IMR-90 (cell line): ENCODE measurements at regions not wholly inside any gene's neighbourhood (a gene's known extent, or its start where the extent isn't known, plus 50 kb on each side); places are given as distances from the start of the nearest gene placed in this dataset.

Experiments
- ATAC-seq: fragments of 200-7000 bp; cut with Tn5 transposase; 2 replicates; pipeline ENCODE4 v1.9.1; 2020; ENCODE audit warnings: low read depth, mild to moderate bottlenecking, moderate library complexity
- BruUV-seq: library from RNA; stranded (reverse); fragments of 400-500 nt; replicated peaks from 2 replicates; lab custom pipeline; 2021; lab: Mats Ljungman, UMichigan
- CTCF ChIA-PET: fragments of 300-600 bp; formaldehyde crosslinking; extraction: SDS; loops from one replicate; lab custom pipeline; 2021; ENCODE audit warnings: antibody characterized with exemption; lab: Yijun Ruan, JAX
- POLR2A ChIA-PET: fragments of 300-600 bp; sonication (Branson Sonifier 250); formaldehyde crosslinking; loops from one replicate; lab custom pipeline; 2022; ENCODE audit warnings: antibody characterized with exemption; ENCODE audit not compliant: unreplicated experiment; lab: Charles Lee
- DNase-seq: peaks from one replicate; pipeline ENCODE4 v3.0.0; 2013
- H2AFZ ChIP-seq: replicated peaks from 2 replicates; pipeline ENCODE3; 2013; ENCODE audit warnings: low read length, mild to moderate bottlenecking; ENCODE audit not compliant: poor library complexity
- H2AK5ac ChIP-seq: 2 replicates; pipeline ENCODE4 v1.6.1; 2013; ENCODE audit warnings: low read depth, low read length, inconsistent platforms
- H2AK9ac ChIP-seq: replicated peaks from 2 replicates; pipeline ENCODE3; 2013; ENCODE audit warnings: mild to moderate bottlenecking, low read depth, low read length, moderate library complexity; ENCODE audit not compliant: poor library complexity
- H2BK120ac ChIP-seq: 2 replicates; pipeline ENCODE4 v1.6.1; 2013; ENCODE audit warnings: low read depth, low read length, inconsistent platforms
- H2BK15ac ChIP-seq: 3 replicates; pipeline ENCODE4 v1.6.1; 2013; ENCODE audit warnings: low read depth, low read length, inconsistent platforms
- H2BK20ac ChIP-seq: 2 replicates; pipeline ENCODE4 v1.6.1; 2013; ENCODE audit warnings: low read depth, mild to moderate bottlenecking, inconsistent platforms, low read length, moderate library complexity
- H2BK5ac ChIP-seq: 2 replicates; pipeline ENCODE4 v1.6.1; 2013; ENCODE audit warnings: mild to moderate bottlenecking, low read depth, low read length, inconsistent platforms; ENCODE audit not compliant: poor library complexity, severe bottlenecking
- H3K14ac ChIP-seq: replicated peaks from 2 replicates; pipeline ENCODE4 v1.6.1; 2013; ENCODE audit warnings: low read depth, low read length, inconsistent platforms
- H3K18ac ChIP-seq: 2 replicates; pipeline ENCODE4 v1.6.1; 2013; ENCODE audit warnings: low read depth, low read length, control low read depth
- H3K23ac ChIP-seq: 2 replicates; pipeline ENCODE4 v1.6.1; 2013; ENCODE audit warnings: low read depth, low read length, inconsistent platforms
- H3K27ac ChIP-seq: 2 replicates; pipeline ENCODE4 v1.5.1; 2013; ENCODE audit warnings: mild to moderate bottlenecking, control low read depth, low read length; ENCODE audit not compliant: insufficient read depth
- H3K27me3 ChIP-seq: 2 replicates; pipeline ENCODE4 v1.6.1; 2013; ENCODE audit warnings: low read length; ENCODE audit not compliant: control insufficient read depth, insufficient read depth
- H3K36me3 ChIP-seq: 2 replicates; pipeline ENCODE4 v1.6.1; 2013; ENCODE audit warnings: low read length, mixed read lengths; ENCODE audit not compliant: control insufficient read depth, insufficient read depth
- H3K4ac ChIP-seq: 2 replicates; pipeline ENCODE4 v1.6.1; 2013; ENCODE audit warnings: low read depth, low read length, inconsistent platforms
- H3K4me1 ChIP-seq: 2 replicates; pipeline ENCODE4 v1.6.1; 2013; ENCODE audit warnings: low read length, mixed read lengths; ENCODE audit not compliant: control insufficient read depth, insufficient read depth
- H3K4me2 ChIP-seq: 2 replicates; pipeline ENCODE4 v1.6.1; 2013; ENCODE audit warnings: low read depth, mild to moderate bottlenecking, control low read depth, low read length, moderate library complexity
- H3K4me3 ChIP-seq: 2 replicates; pipeline ENCODE4 v1.5.1; 2013; ENCODE audit warnings: low read depth, mild to moderate bottlenecking, control low read depth, low read length, moderate library complexity; ENCODE audit not compliant: insufficient read depth
- H3K56ac ChIP-seq: 2 replicates; pipeline ENCODE4 v1.6.1; 2013; ENCODE audit warnings: low read length, inconsistent platforms; ENCODE audit not compliant: insufficient read depth; ENCODE audit errors: extremely low read depth
- H3K79me1 ChIP-seq, 2 experiments: 2 replicates each; pipeline ENCODE4 v1.6.1; 2013; ENCODE audit warnings: low read length in 2 of 2, inconsistent platforms in 1 of 2, low read depth in 1 of 2
- H3K9ac ChIP-seq: 2 replicates; pipeline ENCODE4 v1.6.1; 2013; ENCODE audit warnings: low read depth, low read length, control low read depth
- H3K9me1 ChIP-seq: 2 replicates; pipeline ENCODE4 v1.6.1; 2013; ENCODE audit warnings: low read length, inconsistent platforms; ENCODE audit not compliant: insufficient read depth
- H3K9me3 ChIP-seq: 2 replicates; pipeline ENCODE4 v1.6.1; 2013; ENCODE audit warnings: low read length; ENCODE audit not compliant: control insufficient read depth, insufficient read depth
- H4K20me1 ChIP-seq: 2 replicates; pipeline ENCODE4 v1.6.1; 2013; ENCODE audit warnings: low read length, inconsistent platforms; ENCODE audit not compliant: insufficient read depth
- H4K5ac ChIP-seq: 2 replicates; pipeline ENCODE4 v1.6.1; 2013; ENCODE audit warnings: mild to moderate bottlenecking, low read depth, low read length, control low read depth
- H4K8ac ChIP-seq, 2 experiments: 2 replicates each; pipeline ENCODE4 v1.6.1; 2013; ENCODE audit warnings: low read depth in 2 of 2, low read length in 2 of 2, control low read depth in 1 of 2, inconsistent platforms in 1 of 2
- H4K91ac ChIP-seq: 2 replicates; pipeline ENCODE4 v1.6.1; 2013; ENCODE audit warnings: low read depth, low read length, inconsistent platforms; ENCODE audit not compliant: insufficient read depth
- CEBPB ChIP-seq: IDR thresholded peaks from 2 replicates; pipeline ENCODE4 v1.6.1; 2012; ENCODE audit warnings: low read depth, low read length, improper control_type of control experiment
- MAFK ChIP-seq: IDR thresholded peaks from 2 replicates; pipeline ENCODE4 v1.6.1; 2012; ENCODE audit warnings: low read depth, low read length, improper control_type of control experiment
- MAZ ChIP-seq: IDR thresholded peaks from 2 replicates; pipeline ENCODE4 v1.6.1; 2012; ENCODE audit warnings: low read depth, mild to moderate bottlenecking, low read length, improper control_type of control experiment, moderate library complexity, borderline replicate concordance
- POLR2A ChIP-seq: IDR thresholded peaks from 2 replicates; pipeline ENCODE4 v1.6.1; 2012; ENCODE audit warnings: mild to moderate bottlenecking, low read depth, low read length
- RAD21 ChIP-seq: IDR thresholded peaks from 2 replicates; pipeline ENCODE4 v1.6.1; 2012; ENCODE audit warnings: low read length, improper control_type of control experiment
- SMC3 ChIP-seq: fragments of 150-350 bp; IDR thresholded peaks from 2 replicates; pipeline ENCODE4 v1.6.1; 2016; ENCODE audit warnings: low read depth, mild to moderate bottlenecking, antibody characterized with exemption, low read length, moderate library complexity
- WGBS, 2 experiments: methylation state at CpG; one replicate each; pipeline versions ENCODE4 v1.1.5 to v1.1.7; 2013; ENCODE audit warnings: missing lambda C conversion rate in 2 of 2; ENCODE audit not compliant: insufficient read length in 1 of 2; ENCODE audit errors: extremely low coverage in 2 of 2; 5-methylcytosine and 5-hydroxymethylcytosine counted together
- dilution Hi-C: fragments of 300-500 bp; cut with HindIII; formaldehyde crosslinking; loops from one replicate; pipeline ENCODE4 v1.14.3; 2018; ENCODE audit warnings: low sequenced_read_pairs; ENCODE audit not compliant: unreplicated experiment
- in situ Hi-C: fragments of 300-500 bp; cut with MboI; formaldehyde crosslinking; loops from 3 replicates; pipeline ENCODE4 v1.14.3; 2019; ENCODE audit warnings: low sequenced_read_pairs, inconsistent platforms, mixed read lengths
- intact Hi-C: fragments of 100-400 bp; cut with micrococcal nuclease; formaldehyde crosslinking; loops from 2 replicates; pipeline ENCODE4 v1.10.0; 2022
- TF ChIP-seq, protein P1 (sequence below): conservative IDR thresholded peaks from 2 replicates; pipeline ENCODE4 v1.5.1; 2012; ENCODE audit warnings: mild to moderate bottlenecking, low read depth, low read length, improper control_type of control experiment

DNA sequence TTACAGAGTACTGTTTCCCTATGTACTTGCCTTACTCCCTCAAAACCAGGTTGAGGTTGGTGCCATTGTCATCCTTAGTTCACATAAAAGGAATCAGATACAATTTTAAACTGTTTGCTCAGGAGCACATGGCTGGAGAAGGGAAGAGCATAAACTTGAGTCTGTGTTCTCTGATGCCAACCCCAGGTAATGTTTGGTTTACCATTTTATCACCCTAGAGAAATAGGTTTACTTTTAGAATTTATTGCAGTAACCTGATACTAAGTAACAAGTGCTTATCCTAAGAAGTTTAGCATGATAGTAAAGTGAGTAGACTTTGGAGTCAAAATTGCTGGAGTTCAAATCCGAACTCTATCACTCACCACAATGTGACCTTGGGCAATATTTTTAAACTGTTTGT, 86.3 kb downstream of the RFPL4B start:
- no peaks in the 10 kb centered on the region for H4K20me1 ChIP-seq
- H3K23ac ChIP-seq = no peak overlapping the region
- no peak overlapping the region for H3K27ac ChIP-seq
- no peak overlapping the region for H3K18ac ChIP-seq
- H4K91ac ChIP-seq = no peak overlapping the region
- H2BK15ac ChIP-seq = no peak overlapping the region
- no peak overlapping the region for H3K56ac ChIP-seq
- no peak overlapping the region for H2AK9ac ChIP-seq
- no peak overlapping the region for H2AFZ ChIP-seq
- no peak overlapping the region for H2BK20ac ChIP-seq
- H3K4me2 ChIP-seq = no peak overlapping the region
- no peaks in the 10 kb centered on the region; the same call in 1 of the 2 replicates for H3K4me1 ChIP-seq
- H2BK5ac ChIP-seq = no peak overlapping the region
- no peaks in the 10 kb centered on the region for H3K36me3 ChIP-seq
- WGBS, 2 experiments = no CpG with 5 or more reads among the region's 1 CpG
- in situ Hi-C loops = no loop called here
- H4K5ac ChIP-seq = no peak overlapping the region
- no peak overlapping the region for H2BK120ac ChIP-seq
- intact Hi-C loops = no loop called here
- TF ChIP-seq MAFK (no peak), SMC3 (no peak), MAZ (no peak), RAD21 (no peak), CEBPB (no peak), POLR2A (no peak)
- TF ChIP-seq, protein P1, sequence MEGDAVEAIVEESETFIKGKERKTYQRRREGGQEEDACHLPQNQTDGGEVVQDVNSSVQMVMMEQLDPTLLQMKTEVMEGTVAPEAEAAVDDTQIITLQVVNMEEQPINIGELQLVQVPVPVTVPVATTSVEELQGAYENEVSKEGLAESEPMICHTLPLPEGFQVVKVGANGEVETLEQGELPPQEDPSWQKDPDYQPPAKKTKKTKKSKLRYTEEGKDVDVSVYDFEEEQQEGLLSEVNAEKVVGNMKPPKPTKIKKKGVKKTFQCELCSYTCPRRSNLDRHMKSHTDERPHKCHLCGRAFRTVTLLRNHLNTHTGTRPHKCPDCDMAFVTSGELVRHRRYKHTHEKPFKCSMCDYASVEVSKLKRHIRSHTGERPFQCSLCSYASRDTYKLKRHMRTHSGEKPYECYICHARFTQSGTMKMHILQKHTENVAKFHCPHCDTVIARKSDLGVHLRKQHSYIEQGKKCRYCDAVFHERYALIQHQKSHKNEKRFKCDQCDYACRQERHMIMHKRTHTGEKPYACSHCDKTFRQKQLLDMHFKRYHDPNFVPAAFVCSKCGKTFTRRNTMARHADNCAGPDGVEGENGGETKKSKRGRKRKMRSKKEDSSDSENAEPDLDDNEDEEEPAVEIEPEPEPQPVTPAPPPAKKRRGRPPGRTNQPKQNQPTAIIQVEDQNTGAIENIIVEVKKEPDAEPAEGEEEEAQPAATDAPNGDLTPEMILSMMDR = no peak
- H3K9me1 ChIP-seq = no peaks in the 10 kb centered on the region
- ChIA-PET POLR2A (no interaction called here), CTCF (no interaction called here)
- ATAC-seq (no peak), DNase-seq (no peak)
- no peaks in the 10 kb centered on the region for H3K79me1 ChIP-seq
- H3K27me3 ChIP-seq = no peaks in the 10 kb centered on the region
- H3K4me3 ChIP-seq = no peak overlapping the region
- dilution Hi-C loops = no loop called here
- H3K9me3 ChIP-seq = no peaks in the 10 kb centered on the region
- no peak overlapping the region for H2AK5ac ChIP-seq
- H3K4ac ChIP-seq = no peak overlapping the region
- H3K14ac ChIP-seq = 0 out of 2 replicates have a peak overlapping the region, but pooled peaks have one; percentile 37
- no TSS peak for BruUV-seq
- no peak overlapping the region for H4K8ac ChIP-seq
- H3K9ac ChIP-seq = no peak overlapping the region
